Coronary artery (tissue), 2 donors: ENCODE measurements at regions not wholly inside any gene's neighbourhood (a gene's known extent, or its start where the extent isn't known, plus 50 kb on each side); places are given as distances from the start of the nearest gene placed in this dataset.

Experiments
- DNase-seq: peaks from one replicate; pipeline ENCODE4 v3.0.0-alpha.2; 2017; ENCODE audit warnings: low spot score
- H3K27ac ChIP-seq, 2 donors: fragments of 200-600 bp; sonication (generic); one replicate each; pipeline ENCODE4 v1.5.1; 2016 to 2019
- H3K4me3 ChIP-seq: fragments of 200-600 bp; sonication (generic); 2 replicates; pipeline ENCODE4 v1.5.1; 2016; ENCODE audit warnings: mild to moderate bottlenecking, moderate library complexity
- TF ChIP-seq, protein P1 (sequence below): fragments of 200-600 bp; sonication (generic); IDR thresholded peaks from one replicate; pipeline ENCODE4 v1.5.1; 2019; ENCODE audit warnings: antibody characterized with exemption

DNA sequence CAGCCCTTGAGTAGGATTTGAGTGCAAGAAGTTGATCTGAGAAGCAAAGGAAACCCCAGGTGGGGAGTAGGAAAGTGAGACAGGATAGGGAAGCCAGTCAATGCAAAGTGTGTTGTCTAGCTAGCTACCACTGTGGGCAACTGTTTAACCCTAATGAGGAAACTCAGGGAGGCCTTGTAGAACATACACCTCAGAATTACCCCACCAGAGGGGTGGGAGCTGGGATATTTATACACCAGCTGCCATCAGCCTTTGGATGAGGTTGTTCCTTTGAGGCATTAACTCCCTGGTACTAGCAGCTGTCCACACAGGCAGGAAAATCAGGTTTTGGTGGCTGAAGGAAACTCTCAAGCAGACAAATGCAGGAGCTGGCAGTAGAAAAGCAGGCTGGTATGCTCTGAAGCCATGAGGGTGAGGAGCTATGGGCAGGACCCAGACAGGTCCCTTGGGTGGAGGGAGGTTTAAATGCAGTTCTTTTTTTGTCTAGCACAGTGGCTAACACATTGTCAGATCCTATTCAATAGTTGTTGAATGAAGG, 60.1 kb upstream of the ARID5B start:
- Histone ChIP-seq H3K27ac (no peak overlapping the region), H3K4me3 (no peak overlapping the region)
- DNase-seq = no peak
- TF ChIP-seq, protein P1, sequence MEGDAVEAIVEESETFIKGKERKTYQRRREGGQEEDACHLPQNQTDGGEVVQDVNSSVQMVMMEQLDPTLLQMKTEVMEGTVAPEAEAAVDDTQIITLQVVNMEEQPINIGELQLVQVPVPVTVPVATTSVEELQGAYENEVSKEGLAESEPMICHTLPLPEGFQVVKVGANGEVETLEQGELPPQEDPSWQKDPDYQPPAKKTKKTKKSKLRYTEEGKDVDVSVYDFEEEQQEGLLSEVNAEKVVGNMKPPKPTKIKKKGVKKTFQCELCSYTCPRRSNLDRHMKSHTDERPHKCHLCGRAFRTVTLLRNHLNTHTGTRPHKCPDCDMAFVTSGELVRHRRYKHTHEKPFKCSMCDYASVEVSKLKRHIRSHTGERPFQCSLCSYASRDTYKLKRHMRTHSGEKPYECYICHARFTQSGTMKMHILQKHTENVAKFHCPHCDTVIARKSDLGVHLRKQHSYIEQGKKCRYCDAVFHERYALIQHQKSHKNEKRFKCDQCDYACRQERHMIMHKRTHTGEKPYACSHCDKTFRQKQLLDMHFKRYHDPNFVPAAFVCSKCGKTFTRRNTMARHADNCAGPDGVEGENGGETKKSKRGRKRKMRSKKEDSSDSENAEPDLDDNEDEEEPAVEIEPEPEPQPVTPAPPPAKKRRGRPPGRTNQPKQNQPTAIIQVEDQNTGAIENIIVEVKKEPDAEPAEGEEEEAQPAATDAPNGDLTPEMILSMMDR = no peak

DNA sequence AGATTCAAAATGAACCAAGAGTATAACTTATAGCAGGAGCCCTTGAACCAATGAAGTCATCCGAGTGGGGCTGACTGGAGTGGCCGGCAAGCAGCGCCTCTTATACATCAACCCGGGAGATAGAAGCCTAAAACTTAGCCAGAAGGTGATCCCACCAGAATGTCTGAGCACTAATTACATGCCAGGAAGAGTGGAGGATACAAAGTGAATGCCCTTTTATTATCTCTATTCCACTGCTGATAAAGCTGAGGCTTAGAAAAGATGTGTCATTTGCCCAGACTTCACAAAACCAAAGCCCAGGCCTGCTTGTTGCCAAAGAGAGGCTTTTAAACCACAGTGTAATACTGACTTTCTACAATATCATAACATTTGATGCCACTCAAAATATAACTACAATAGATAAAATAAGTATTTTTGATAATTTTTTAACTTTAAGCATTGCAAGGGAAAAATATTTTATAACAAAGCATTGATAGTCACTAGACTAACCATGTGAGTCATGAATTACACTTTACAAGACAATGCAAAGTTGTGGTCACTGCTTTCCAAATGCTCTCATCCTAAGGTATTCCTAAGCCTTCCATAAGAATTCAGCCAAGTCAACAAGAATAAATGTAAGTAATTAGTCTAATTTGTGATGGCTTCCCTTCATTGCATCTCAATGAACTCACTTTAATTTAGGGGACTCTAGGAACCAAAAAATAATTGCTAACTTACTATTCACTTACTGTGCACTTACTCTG, 58.6 kb upstream of the ARID5B start:
- Histone ChIP-seq H3K27ac (no peak overlapping the region), H3K4me3 (no peak overlapping the region)
- DNase-seq = no peak
- TF ChIP-seq, protein P1 = no peak

DNA sequence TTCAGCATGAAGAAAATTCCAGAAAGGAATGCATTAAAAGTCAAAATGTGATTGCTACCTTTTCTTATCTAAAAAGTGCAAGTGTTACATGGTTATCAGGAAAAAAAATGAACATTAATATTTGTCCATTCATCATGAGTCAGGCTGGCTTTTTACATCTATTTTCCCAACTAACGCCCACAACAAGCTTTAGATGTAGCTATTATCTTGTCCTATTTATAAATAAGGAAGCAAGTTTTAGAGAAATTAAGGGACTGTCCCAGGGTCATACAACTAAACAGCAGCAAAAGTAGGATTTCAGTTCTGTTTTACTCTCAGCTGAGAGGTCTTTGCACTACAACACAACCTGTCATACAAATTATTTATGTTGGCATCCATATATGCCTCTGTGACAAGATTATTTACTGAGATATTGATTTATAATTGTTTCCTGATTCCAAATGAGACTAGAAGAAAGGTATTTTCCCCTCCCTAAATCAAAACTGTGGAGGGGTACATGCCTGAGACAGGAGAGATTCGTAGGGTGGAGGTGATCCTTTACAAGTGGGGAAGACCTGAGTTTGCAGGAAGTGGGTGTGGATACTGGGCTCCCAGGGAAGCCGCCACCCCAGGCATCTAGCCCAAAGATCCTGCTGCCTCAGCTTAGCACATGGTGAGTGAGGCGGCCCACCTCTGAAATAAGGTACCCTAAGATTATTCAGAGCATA, 57.2 kb upstream of the ARID5B start:
- Histone ChIP-seq H3K4me3 (no peak overlapping the region), H3K27ac (no peak overlapping the region)
- no peak for DNase-seq
- TF ChIP-seq, protein P1 = no peak

DNA sequence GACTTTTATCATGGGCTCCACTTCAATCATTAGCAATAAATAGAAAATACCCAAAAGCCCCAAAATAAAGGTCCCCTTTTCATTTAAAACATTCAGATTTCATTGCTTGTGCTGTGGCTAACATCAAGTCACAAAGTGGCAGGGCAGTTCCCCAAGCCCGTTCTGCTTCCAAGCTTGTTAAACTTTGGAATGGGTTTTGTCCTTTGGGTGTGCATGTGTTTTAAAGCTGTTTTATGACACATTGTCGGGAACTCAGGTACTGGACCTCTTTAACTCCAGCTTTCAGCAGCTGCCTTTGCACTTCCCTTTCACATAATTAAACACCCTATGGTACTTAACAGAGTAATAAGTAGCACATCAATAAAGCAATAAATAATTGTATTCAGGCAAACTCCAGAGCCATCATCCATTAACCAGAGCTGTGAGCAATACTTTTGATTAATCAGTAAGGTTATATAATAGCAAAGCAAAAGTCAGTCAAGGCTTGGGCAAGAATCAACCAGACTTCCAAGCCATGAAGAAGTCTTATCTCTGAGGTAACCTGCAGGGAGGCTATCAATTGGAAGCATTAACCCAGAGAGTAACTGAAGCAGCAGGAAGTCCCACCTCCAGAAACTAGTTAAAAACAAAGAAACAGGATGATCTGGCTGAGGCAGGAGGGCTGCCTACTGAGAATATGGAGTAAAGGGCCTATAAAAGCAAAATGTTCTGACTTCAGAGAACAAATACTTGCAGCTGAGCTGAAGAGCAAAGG, 56.1 kb upstream of the ARID5B start:
- DNase-seq = no peak
- no peak overlapping the region for H3K27ac ChIP-seq

DNA sequence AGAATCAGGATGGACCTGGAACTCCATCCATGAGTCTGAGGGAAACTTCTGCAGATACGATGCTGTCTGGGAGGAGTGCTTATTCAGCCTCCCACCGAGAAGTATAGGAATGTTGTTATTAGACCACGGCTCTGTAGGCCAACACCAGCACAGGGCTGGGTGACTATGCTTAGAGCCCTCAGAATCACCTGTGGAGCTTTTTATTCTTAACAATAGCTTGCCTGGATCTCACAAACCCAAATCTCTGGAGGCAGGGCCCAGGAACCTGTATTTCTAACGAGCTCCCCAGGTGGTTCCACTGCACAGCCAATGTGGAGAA, 55.6 kb upstream of the ARID5B start:
- Histone ChIP-seq H3K27ac (no peak overlapping the region), H3K4me3 (no peak overlapping the region)
- no peak for DNase-seq
- TF ChIP-seq, protein P1 = no peak

More for the DNA sequence above, 56.1 kb upstream of the ARID5B start:
- H3K4me3 ChIP-seq = no peak overlapping the region
- TF ChIP-seq, protein P1 = no peak

DNA sequence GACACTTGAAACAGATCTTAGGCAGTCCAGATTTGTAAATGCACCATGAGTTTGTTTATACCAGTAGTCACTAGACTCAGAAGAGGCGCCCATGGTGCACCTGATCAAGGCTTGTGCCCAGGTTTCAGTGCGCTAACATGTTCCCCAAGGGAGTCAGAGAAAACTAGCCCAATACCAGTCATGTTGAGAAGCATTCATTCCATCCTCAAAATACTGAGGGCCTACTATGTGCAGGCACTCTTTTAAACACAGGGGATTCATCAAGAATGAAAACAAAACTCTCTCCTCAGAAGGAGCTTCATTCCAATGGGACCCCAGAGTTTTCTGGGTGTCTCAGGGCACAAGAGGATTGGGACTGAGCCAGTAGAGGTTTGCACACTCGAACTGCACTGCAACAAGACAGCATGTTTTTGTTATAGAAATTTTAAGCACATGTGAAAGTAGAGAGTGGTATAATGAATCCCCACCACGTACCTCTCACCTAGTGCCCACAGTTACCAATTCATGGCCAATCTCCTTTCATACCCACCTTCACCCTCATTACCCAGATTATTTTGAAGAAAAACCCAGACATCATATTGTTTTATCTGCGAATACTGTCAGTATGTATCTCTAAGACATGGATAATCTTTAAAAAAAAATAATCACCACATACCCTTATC, 55.0 kb upstream of the ARID5B start:
- DNase-seq = no peak
- TF ChIP-seq, protein P1 = no peak
- no peak overlapping the region for H3K27ac ChIP-seq
- no peak overlapping the region for H3K4me3 ChIP-seq
